Panc1 (cell line): ENCODE measurements at regions not wholly inside any gene's neighbourhood (a gene's known extent, or its start where the extent isn't known, plus 50 kb on each side); places are given as distances from the start of the nearest gene placed in this dataset.

Source experiments
- POLR2AphosphoS5 ChIP-seq: IDR thresholded peaks from 2 replicates; pipeline ENCODE4 v1.6.1; 2012; ENCODE audit warnings: mild to moderate bottlenecking, low read depth, low read length, moderate library complexity
- TF ChIP-seq, protein P1 (sequence below): fragments of 450-650 bp; IDR thresholded peaks from 2 replicates; pipeline ENCODE4 v1.5.1; 2017; ENCODE audit warnings: mild to moderate bottlenecking

- TF ChIP-seq POLR2AphosphoS5: no peak
- TF ChIP-seq, protein P1, sequence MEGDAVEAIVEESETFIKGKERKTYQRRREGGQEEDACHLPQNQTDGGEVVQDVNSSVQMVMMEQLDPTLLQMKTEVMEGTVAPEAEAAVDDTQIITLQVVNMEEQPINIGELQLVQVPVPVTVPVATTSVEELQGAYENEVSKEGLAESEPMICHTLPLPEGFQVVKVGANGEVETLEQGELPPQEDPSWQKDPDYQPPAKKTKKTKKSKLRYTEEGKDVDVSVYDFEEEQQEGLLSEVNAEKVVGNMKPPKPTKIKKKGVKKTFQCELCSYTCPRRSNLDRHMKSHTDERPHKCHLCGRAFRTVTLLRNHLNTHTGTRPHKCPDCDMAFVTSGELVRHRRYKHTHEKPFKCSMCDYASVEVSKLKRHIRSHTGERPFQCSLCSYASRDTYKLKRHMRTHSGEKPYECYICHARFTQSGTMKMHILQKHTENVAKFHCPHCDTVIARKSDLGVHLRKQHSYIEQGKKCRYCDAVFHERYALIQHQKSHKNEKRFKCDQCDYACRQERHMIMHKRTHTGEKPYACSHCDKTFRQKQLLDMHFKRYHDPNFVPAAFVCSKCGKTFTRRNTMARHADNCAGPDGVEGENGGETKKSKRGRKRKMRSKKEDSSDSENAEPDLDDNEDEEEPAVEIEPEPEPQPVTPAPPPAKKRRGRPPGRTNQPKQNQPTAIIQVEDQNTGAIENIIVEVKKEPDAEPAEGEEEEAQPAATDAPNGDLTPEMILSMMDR: no peak
Measured at GRCh38 chr6:51214442-51214841, 395.8 kb downstream of the TFAP2B start.
